H9 (cell line): ENCODE measurements at regions not wholly inside any gene's neighbourhood (a gene's known extent, or its start where the extent isn't known, plus 50 kb on each side); places are given as distances from the start of the nearest gene placed in this dataset.

Source experiments
- DNase-seq: peaks from one replicate; pipeline ENCODE4 v3.0.0-alpha.2; 2017
- H2AFZ ChIP-seq: one replicate; pipeline ENCODE4 v1.6.1; 2013; ENCODE audit warnings: mild to moderate bottlenecking, low read length, control low read depth, moderate library complexity
- H2AK5ac ChIP-seq: 2 replicates; pipeline ENCODE4 v1.6.1; 2013; ENCODE audit warnings: low read length, control low read depth, mixed read lengths; ENCODE audit not compliant: insufficient read length
- H2BK120ac ChIP-seq: one replicate; pipeline ENCODE4 v1.6.1; 2013; ENCODE audit warnings: low read depth, mild to moderate bottlenecking, low read length, control low read depth, inconsistent platforms; ENCODE audit not compliant: poor library complexity, severe bottlenecking
- H2BK12ac ChIP-seq: 2 replicates; pipeline ENCODE4 v1.6.1; 2013; ENCODE audit warnings: low read length, control low read depth, mixed read lengths, low read depth; ENCODE audit not compliant: insufficient read length
- H2BK15ac ChIP-seq: 2 replicates; pipeline ENCODE4 v1.6.1; 2013; ENCODE audit warnings: low read depth, low read length, control low read depth
- H2BK20ac ChIP-seq: one replicate; pipeline ENCODE4 v1.6.1; 2013; ENCODE audit warnings: low read depth, mild to moderate bottlenecking, low read length, control low read depth, inconsistent platforms; ENCODE audit not compliant: poor library complexity, severe bottlenecking
- H2BK5ac ChIP-seq: 2 replicates; pipeline ENCODE4 v1.6.1; 2013; ENCODE audit warnings: low read length, control low read depth, mixed read lengths; ENCODE audit not compliant: insufficient read length
- H3K14ac ChIP-seq: 2 replicates; pipeline ENCODE4 v1.6.1; 2013; ENCODE audit warnings: low read length, control low read depth; ENCODE audit not compliant: insufficient read depth
- H3K18ac ChIP-seq: 2 replicates; pipeline ENCODE4 v1.6.1; 2013; ENCODE audit warnings: low read depth, mild to moderate bottlenecking, mixed read lengths, low read length, control low read depth; ENCODE audit not compliant: insufficient read length
- H3K23ac ChIP-seq: 2 replicates; pipeline ENCODE4 v1.6.1; 2013; ENCODE audit warnings: low read length, control low read depth, mixed read lengths, low read depth; ENCODE audit not compliant: insufficient read length
- H3K23me2 ChIP-seq: 2 replicates; pipeline ENCODE4 v1.6.1; 2013; ENCODE audit warnings: low read depth, mild to moderate bottlenecking, mixed read lengths, low read length, control low read depth; ENCODE audit not compliant: insufficient read length, poor library complexity, severe bottlenecking
- H3K27ac ChIP-seq: 2 replicates; pipeline ENCODE4 v1.5.1; 2013; ENCODE audit warnings: low read length, control low read depth, mixed read lengths, low read depth; ENCODE audit not compliant: insufficient read length
- H3K27me3 ChIP-seq: 2 replicates; pipeline ENCODE4 v1.6.1; 2013; ENCODE audit warnings: low read length, control low read depth, inconsistent platforms; ENCODE audit not compliant: insufficient read depth
- H3K4ac ChIP-seq: 2 replicates; pipeline ENCODE4 v1.6.1; 2013; ENCODE audit warnings: low read depth, mild to moderate bottlenecking, control low read depth, inconsistent platforms, low read length, moderate library complexity
- H3K4me1 ChIP-seq: 2 replicates; pipeline ENCODE4 v1.6.1; 2013; ENCODE audit warnings: low read length, control low read depth, inconsistent platforms; ENCODE audit not compliant: insufficient read depth
- H3K4me2 ChIP-seq: 2 replicates; pipeline ENCODE4 v1.6.1; 2013; ENCODE audit warnings: low read length, control low read depth, mixed read lengths; ENCODE audit not compliant: insufficient read length, insufficient read depth
- H3K56ac ChIP-seq: 2 replicates; pipeline ENCODE4 v1.6.1; 2013; ENCODE audit warnings: low read depth, mild to moderate bottlenecking, mixed read lengths, low read length, control low read depth; ENCODE audit not compliant: insufficient read length
- H3K79me1 ChIP-seq: 2 replicates; pipeline ENCODE4 v1.6.1; 2013; ENCODE audit warnings: low read depth, mild to moderate bottlenecking, moderate library complexity, low read length, control low read depth, inconsistent platforms; ENCODE audit not compliant: insufficient read depth, poor library complexity, severe bottlenecking
- H3K79me2 ChIP-seq: 2 replicates; pipeline ENCODE4 v1.6.1; 2013; ENCODE audit warnings: low read length, control low read depth, inconsistent platforms; ENCODE audit not compliant: insufficient read depth
- H3K9ac ChIP-seq: 2 replicates; pipeline ENCODE4 v1.6.1; 2013; ENCODE audit warnings: low read length, control low read depth, mixed read lengths; ENCODE audit not compliant: insufficient read length; ENCODE audit errors: extremely low read depth
- H3K9me3 ChIP-seq: one replicate; pipeline ENCODE4 v1.6.1; 2013; ENCODE audit warnings: low read depth, low read length, inconsistent platforms; ENCODE audit not compliant: control insufficient read depth
- H3T11ph ChIP-seq: one replicate; pipeline ENCODE4 v1.6.1; 2013; ENCODE audit warnings: mild to moderate bottlenecking, low read length, control low read depth, inconsistent platforms
- H4K20me1 ChIP-seq: one replicate; pipeline ENCODE4 v1.6.1; 2013; ENCODE audit not compliant: control insufficient read depth, insufficient read length, insufficient read depth
- H4K5ac ChIP-seq: 2 replicates; pipeline ENCODE4 v1.6.1; 2013; ENCODE audit warnings: low read depth, mild to moderate bottlenecking, mixed read lengths, low read length, control low read depth; ENCODE audit not compliant: insufficient read length
- H4K8ac ChIP-seq: replicated peaks from 2 replicates; pipeline ENCODE4 v1.6.1; 2013; ENCODE audit warnings: low read length, control low read depth, mixed read lengths, low read depth; ENCODE audit not compliant: insufficient read length
- H4K91ac ChIP-seq: 2 replicates; pipeline ENCODE4 v1.6.1; 2013; ENCODE audit warnings: low read depth, mild to moderate bottlenecking, moderate library complexity, mixed read lengths, low read length, control low read depth; ENCODE audit not compliant: insufficient read length
- H3K27ac Mint-ChIP-seq, 3 experiments: 2 replicates in 2 of 3; 3 replicates in 1 of 3; pipeline ENCODE4 v1.8.0; 2020 to 2021; ENCODE audit warnings: mixed read lengths in 3 of 3, mild to moderate bottlenecking in 1 of 3, moderate library complexity in 1 of 3
- H3K27me3 Mint-ChIP-seq: 2 replicates; pipeline ENCODE4 v1.8.0; 2021; ENCODE audit warnings: low read depth, mild to moderate bottlenecking, moderate library complexity, mixed read lengths
- H3K36me3 Mint-ChIP-seq, 3 experiments: 2 replicates in 2 of 3; 3 replicates in 1 of 3; pipeline ENCODE4 v1.8.0; 2020 to 2021; ENCODE audit warnings: low read depth in 3 of 3, mixed read lengths in 3 of 3; ENCODE audit not compliant: insufficient read depth in 1 of 3
- H3K4me1 Mint-ChIP-seq, 2 experiments: 2 replicates each; pipeline ENCODE4 v1.8.0; 2020; ENCODE audit warnings: mixed read lengths in 2 of 2
- H3K4me3 Mint-ChIP-seq, 2 experiments: 2 replicates in 1 of 2; 3 replicates in 1 of 2; pipeline ENCODE4 v1.8.0; 2020 to 2021; ENCODE audit warnings: mild to moderate bottlenecking in 2 of 2, mixed read lengths in 2 of 2, moderate library complexity in 1 of 2
- H3K9me3 Mint-ChIP-seq, 2 experiments: 2 replicates in 1 of 2; 3 replicates in 1 of 2; pipeline ENCODE4 v1.8.0; 2020; ENCODE audit warnings: mild to moderate bottlenecking in 2 of 2, mixed read lengths in 2 of 2, moderate library complexity in 1 of 2
- CTCF ChIP-seq: fragments of 200-600 bp; sonication (generic); conservative IDR thresholded peaks from 3 replicates; pipeline ENCODE4 v1.8.0; 2021; ENCODE audit warnings: antibody characterized with exemption, mild to moderate bottlenecking

GRCh38 chr6:19410481-19410880 lies 426.7 kb upstream of the ID4 start:
- Mint-ChIP-seq H3K4me1 (no peaks in the 10 kb centered on the region), H3K27ac (no peak overlapping the region), H3K4me3 (no peak overlapping the region), H3K36me3 (peaks cover under 1 to 1% (median under 1%) of the 10 kb centered on the region in 3 experiments; a peak in 6 of 7 replicates), H3K27me3 (no peaks in the 10 kb centered on the region), H3K9me3 (peaks cover under 1 to 7% of the 10 kb centered on the region in 2 experiments; a peak in 4 of 5 replicates)
- Histone ChIP-seq H2BK5ac (no peak overlapping the region), H4K5ac (no peak overlapping the region), H2BK20ac (no peak overlapping the region), H3K27me3 (no peaks in the 10 kb centered on the region), H4K91ac (no peak overlapping the region), H2BK120ac (no peak overlapping the region), H4K20me1 (no peaks in the 10 kb centered on the region), H4K8ac (no peak overlapping the region), H2AK5ac (no peak overlapping the region), H3K14ac (no peak overlapping the region), H3K79me2 (no peaks in the 10 kb centered on the region), H3K18ac (no peak overlapping the region), H2BK12ac (no peak overlapping the region), H3K79me1 (no peaks in the 10 kb centered on the region), H3K27ac (no peak overlapping the region), H3T11ph (no peak overlapping the region), H2AFZ (no peak overlapping the region), H3K4me1 (no peaks in the 10 kb centered on the region), H3K4ac (no peak overlapping the region), H3K56ac (no peak overlapping the region), H2BK15ac (no peak overlapping the region), H3K9ac (no peak overlapping the region), H3K23me2 (no peaks in the 10 kb centered on the region), H3K23ac (no peak overlapping the region), H3K9me3 (no peaks in the 10 kb centered on the region), H3K4me2 (no peak overlapping the region)
- TF ChIP-seq CTCF, result no peak
- no peak for DNase-seq
